Upper lobe of right lung (tissue), 1 donor: ENCODE measurements at regions not wholly inside any gene's neighbourhood (a gene's known extent, or its start where the extent isn't known, plus 50 kb on each side); places are given as distances from the start of the nearest gene placed in this dataset.

Experiments used
- ATAC-seq: fragments of 200-7000 bp; cut with Tn5 transposase; one replicate; pipeline ENCODE4 v1.9.1; 2020; ENCODE audit warnings: mild to moderate bottlenecking, moderate library complexity
- DNase-seq: peaks from one replicate; pipeline ENCODE4 v3.0.0-alpha.2; 2020
- H3K27ac ChIP-seq: fragments of 200-600 bp; one replicate; pipeline ENCODE4 v1.8.0; 2022
- H3K27me3 ChIP-seq: fragments of 200-600 bp; one replicate; pipeline ENCODE4 v1.8.0; 2022; ENCODE audit warnings: mild to moderate bottlenecking
- H3K36me3 ChIP-seq: fragments of 200-600 bp; one replicate; pipeline ENCODE4 v1.8.0; 2022
- H3K4me1 ChIP-seq: fragments of 200-600 bp; one replicate; pipeline ENCODE4 v1.8.0; 2022
- H3K4me3 ChIP-seq: fragments of 200-600 bp; one replicate; pipeline ENCODE4 v1.8.0; 2022; ENCODE audit warnings: mild to moderate bottlenecking
- H3K9me3 ChIP-seq: fragments of 200-600 bp; one replicate; pipeline ENCODE4 v1.8.0; 2022
- intact Hi-C: fragments of 100-400 bp; cut with DNase I; formaldehyde crosslinking; loops from one replicate; pipeline ENCODE4 v1.11.0; 2022
- TF ChIP-seq, protein P1 (sequence below): fragments of 200-600 bp; IDR thresholded peaks from one replicate; pipeline ENCODE4 v1.8.0; 2022; ENCODE audit warnings: antibody characterized with exemption
- donor health status: DM: no; HTN: yes; CAD: no; lungs with severe emphysema.

DNA sequence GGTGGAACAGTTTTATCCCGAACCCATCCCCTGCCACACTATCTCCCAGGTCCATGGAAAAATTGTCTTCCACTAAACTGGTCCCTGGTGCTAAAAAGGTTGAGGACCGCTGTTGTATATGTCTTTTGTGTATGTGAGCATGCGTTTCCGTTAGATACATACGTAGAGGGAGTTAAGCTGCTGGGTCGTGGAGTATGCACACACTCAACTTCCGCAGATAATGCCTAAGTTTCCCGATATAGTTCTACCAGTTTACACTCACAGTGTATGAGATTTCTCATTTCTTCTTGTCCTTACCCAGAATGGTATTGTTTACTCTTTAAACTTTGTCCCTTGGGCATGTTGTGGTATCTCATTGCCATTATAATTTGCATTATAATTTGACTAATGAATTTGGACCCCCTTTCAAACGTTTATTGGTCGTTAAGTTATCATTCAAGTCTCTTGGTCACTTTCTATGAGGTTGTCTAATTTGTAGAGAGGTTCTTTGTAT is 50.5 kb upstream of the SCAF8 start:
- intact Hi-C loops = no loop called here
- Histone ChIP-seq H3K4me1 (no peaks in the 10 kb centered on the region), H3K27ac (no peak overlapping the region), H3K27me3 (no peaks in the 10 kb centered on the region), H3K36me3 (no peaks in the 10 kb centered on the region), H3K9me3 (no peaks in the 10 kb centered on the region), H3K4me3 (no peak overlapping the region)
- no peak for DNase-seq
- no peak for ATAC-seq
- TF ChIP-seq, protein P1, sequence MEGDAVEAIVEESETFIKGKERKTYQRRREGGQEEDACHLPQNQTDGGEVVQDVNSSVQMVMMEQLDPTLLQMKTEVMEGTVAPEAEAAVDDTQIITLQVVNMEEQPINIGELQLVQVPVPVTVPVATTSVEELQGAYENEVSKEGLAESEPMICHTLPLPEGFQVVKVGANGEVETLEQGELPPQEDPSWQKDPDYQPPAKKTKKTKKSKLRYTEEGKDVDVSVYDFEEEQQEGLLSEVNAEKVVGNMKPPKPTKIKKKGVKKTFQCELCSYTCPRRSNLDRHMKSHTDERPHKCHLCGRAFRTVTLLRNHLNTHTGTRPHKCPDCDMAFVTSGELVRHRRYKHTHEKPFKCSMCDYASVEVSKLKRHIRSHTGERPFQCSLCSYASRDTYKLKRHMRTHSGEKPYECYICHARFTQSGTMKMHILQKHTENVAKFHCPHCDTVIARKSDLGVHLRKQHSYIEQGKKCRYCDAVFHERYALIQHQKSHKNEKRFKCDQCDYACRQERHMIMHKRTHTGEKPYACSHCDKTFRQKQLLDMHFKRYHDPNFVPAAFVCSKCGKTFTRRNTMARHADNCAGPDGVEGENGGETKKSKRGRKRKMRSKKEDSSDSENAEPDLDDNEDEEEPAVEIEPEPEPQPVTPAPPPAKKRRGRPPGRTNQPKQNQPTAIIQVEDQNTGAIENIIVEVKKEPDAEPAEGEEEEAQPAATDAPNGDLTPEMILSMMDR = no peak
